ENCODE measurements at regions not wholly inside any gene's neighbourhood (a gene's known extent, or its start where the extent isn't known, plus 50 kb on each side); places are given as distances from the start of the nearest gene placed in this dataset.

DNA sequence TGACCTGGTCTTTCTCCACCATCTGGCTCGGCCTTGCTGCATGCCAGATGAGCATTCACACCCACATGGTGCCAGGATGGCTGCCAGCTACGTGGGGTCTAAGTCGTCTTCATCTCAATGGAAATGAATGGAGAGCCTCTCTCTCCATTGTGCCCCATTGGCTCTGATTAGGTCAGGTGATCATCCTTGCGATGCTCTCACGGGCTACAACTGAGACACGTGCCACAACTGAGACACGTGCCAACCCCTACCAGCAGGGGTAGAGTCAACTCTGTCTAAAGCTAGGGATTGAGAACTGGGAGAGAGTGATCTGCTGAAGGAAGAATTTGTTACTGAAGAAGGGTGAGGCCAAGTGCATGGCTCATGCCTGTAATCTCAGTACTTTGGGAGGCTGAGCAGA is 67.3 kb upstream of the RALY start:
- ATAC-seq (no peak), DNase-seq (ENCODE audit: low read depth, low spot score) (no peak)
- in situ Hi-C loops (cut with HindIII; ENCODE audit: low pct_unique_long_range_greater_than_20kb, low sequenced_read_pairs) (no loop called here), intact Hi-C loops (cut with micrococcal nuclease; ENCODE audit: unreplicated experiment) (no loop called here)
- Histone ChIP-seq H3K9me3 (ENCODE audit: control insufficient read depth, insufficient read depth, low read depth, low read length) (no peaks in the 10 kb centered on the region), H3K36me3 (ENCODE audit: control insufficient read depth, insufficient read depth, low read length) (no peaks in the 10 kb centered on the region), H3K4me3 (ENCODE audit: low read depth in 2 of 2, low read length in 2 of 2) (no peak overlapping the region), H3K27me3 (ENCODE audit: control insufficient read depth, insufficient read depth, low read length) (no peaks in the 10 kb centered on the region; the same call in 1 of the 2 replicates), H3K4me1 (ENCODE audit: control insufficient read depth, insufficient read depth, low read length) (no peaks in the 10 kb centered on the region), H3K27ac (ENCODE audit: low read length) (no peak overlapping the region)
- BruUV-seq (replicated peaks): no TSS peak
- CTCF ChIA-PET: no interaction called here
- POLR2A ChIA-PET: interaction anchor here (0.6 kb wide), 1 partner anchor 278 kb away, joined by 3 read pairs; no protein-coding TSS in a partner anchor
- TF ChIP-seq, protein P1, sequence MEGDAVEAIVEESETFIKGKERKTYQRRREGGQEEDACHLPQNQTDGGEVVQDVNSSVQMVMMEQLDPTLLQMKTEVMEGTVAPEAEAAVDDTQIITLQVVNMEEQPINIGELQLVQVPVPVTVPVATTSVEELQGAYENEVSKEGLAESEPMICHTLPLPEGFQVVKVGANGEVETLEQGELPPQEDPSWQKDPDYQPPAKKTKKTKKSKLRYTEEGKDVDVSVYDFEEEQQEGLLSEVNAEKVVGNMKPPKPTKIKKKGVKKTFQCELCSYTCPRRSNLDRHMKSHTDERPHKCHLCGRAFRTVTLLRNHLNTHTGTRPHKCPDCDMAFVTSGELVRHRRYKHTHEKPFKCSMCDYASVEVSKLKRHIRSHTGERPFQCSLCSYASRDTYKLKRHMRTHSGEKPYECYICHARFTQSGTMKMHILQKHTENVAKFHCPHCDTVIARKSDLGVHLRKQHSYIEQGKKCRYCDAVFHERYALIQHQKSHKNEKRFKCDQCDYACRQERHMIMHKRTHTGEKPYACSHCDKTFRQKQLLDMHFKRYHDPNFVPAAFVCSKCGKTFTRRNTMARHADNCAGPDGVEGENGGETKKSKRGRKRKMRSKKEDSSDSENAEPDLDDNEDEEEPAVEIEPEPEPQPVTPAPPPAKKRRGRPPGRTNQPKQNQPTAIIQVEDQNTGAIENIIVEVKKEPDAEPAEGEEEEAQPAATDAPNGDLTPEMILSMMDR (IDR thresholded peaks at IDR 0.05): no peak
- no peak for TF ChIP-seq POLR2AphosphoS5 (IDR thresholded peaks at IDR 0.05; ENCODE audit: low read depth, low read length)
- TF ChIP-seq, protein P2, sequence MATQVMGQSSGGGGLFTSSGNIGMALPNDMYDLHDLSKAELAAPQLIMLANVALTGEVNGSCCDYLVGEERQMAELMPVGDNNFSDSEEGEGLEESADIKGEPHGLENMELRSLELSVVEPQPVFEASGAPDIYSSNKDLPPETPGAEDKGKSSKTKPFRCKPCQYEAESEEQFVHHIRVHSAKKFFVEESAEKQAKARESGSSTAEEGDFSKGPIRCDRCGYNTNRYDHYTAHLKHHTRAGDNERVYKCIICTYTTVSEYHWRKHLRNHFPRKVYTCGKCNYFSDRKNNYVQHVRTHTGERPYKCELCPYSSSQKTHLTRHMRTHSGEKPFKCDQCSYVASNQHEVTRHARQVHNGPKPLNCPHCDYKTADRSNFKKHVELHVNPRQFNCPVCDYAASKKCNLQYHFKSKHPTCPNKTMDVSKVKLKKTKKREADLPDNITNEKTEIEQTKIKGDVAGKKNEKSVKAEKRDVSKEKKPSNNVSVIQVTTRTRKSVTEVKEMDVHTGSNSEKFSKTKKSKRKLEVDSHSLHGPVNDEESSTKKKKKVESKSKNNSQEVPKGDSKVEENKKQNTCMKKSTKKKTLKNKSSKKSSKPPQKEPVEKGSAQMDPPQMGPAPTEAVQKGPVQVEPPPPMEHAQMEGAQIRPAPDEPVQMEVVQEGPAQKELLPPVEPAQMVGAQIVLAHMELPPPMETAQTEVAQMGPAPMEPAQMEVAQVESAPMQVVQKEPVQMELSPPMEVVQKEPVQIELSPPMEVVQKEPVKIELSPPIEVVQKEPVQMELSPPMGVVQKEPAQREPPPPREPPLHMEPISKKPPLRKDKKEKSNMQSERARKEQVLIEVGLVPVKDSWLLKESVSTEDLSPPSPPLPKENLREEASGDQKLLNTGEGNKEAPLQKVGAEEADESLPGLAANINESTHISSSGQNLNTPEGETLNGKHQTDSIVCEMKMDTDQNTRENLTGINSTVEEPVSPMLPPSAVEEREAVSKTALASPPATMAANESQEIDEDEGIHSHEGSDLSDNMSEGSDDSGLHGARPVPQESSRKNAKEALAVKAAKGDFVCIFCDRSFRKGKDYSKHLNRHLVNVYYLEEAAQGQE (IDR thresholded peaks at IDR 0.05; ENCODE audit: insufficient read depth in 1 of 2, low read depth in 2 of 2, low read length in 1 of 2): no peak
- TF ChIP-seq SIN3A (IDR thresholded peaks at IDR 0.05; ENCODE audit: borderline replicate concordance, insufficient read depth, low read depth, low read length): no peak
- TF ChIP-seq TCF7L2 (IDR thresholded peaks at IDR 0.05; ENCODE audit: low read depth, low read length): no peak

DNA sequence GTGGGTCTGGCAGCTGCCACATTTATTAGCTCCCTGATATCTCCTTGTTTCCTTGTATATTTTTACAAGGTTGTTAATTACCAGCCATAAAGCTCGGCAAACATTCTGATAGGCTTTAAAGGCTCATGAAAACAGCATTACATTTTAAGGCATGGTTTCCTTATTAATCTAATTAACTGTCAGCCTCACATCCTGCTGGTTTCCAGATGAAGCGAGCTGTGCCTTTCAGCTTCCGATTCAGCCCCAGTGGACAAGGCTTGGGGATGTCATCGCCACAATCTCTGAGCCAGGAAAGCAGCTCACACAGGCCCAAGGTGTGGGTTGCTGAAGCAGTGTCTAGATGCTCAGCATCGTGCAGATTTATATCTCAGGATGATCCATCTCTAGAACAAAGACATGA is 66.0 kb upstream of the RALY start:
- no peaks in the 10 kb centered on the region for H3K36me3 ChIP-seq (ENCODE audit: control insufficient read depth, insufficient read depth, low read length)
- CTCF ChIA-PET: no interaction called here
- ATAC-seq: no peak
- H3K27me3 ChIP-seq (ENCODE audit: control insufficient read depth, insufficient read depth, low read length): no peaks in the 10 kb centered on the region; the same call in 1 of the 2 replicates
- no peak overlapping the region for H3K27ac ChIP-seq (ENCODE audit: low read length)
- intact Hi-C loops (cut with micrococcal nuclease; ENCODE audit: unreplicated experiment): no loop called here
- in situ Hi-C loops (cut with HindIII; ENCODE audit: low pct_unique_long_range_greater_than_20kb, low sequenced_read_pairs): no loop called here
- H3K4me3 ChIP-seq (ENCODE audit: low read depth in 2 of 2, low read length in 2 of 2): no peak overlapping the region
- no TSS peak for BruUV-seq (replicated peaks)
- no peaks in the 10 kb centered on the region for H3K4me1 ChIP-seq (ENCODE audit: control insufficient read depth, insufficient read depth, low read length)
- TF ChIP-seq POLR2AphosphoS5 (IDR thresholded peaks at IDR 0.05; ENCODE audit: low read depth, low read length) (no peak), SIN3A (IDR thresholded peaks at IDR 0.05; ENCODE audit: borderline replicate concordance, insufficient read depth, low read depth, low read length) (no peak), TCF7L2 (IDR thresholded peaks at IDR 0.05; ENCODE audit: low read depth, low read length) (peak; percentile 31; the same call in 1 of the 2 replicates)
- TF ChIP-seq, protein P1 (IDR thresholded peaks at IDR 0.05): no peak
- TF ChIP-seq, protein P2 (IDR thresholded peaks at IDR 0.05; ENCODE audit: insufficient read depth in 1 of 2, low read depth in 2 of 2, low read length in 1 of 2): no peak
- POLR2A ChIA-PET: interaction anchor here (0.5 kb wide), 1 partner anchor 17 kb away, joined by 3 read pairs; no protein-coding TSS in a partner anchor
- DNase-seq (ENCODE audit: low read depth, low spot score): no peak
- no peaks in the 10 kb centered on the region for H3K9me3 ChIP-seq (ENCODE audit: control insufficient read depth, insufficient read depth, low read depth, low read length)

All from Panc1 (cell line).